Ishikawa (cell line): ENCODE measurements at regions not wholly inside any gene's neighbourhood (a gene's known extent, or its start where the extent isn't known, plus 50 kb on each side); places are given as distances from the start of the nearest gene placed in this dataset.

Experiments
- CEBPB ChIP-seq: IDR thresholded peaks from 2 replicates; pipeline ENCODE4 v1.6.1; 2012
- CREB1 ChIP-seq: IDR thresholded peaks from 2 replicates; pipeline ENCODE4 v1.6.1; 2012; ENCODE audit warnings: low read depth
- EGR1 ChIP-seq: IDR thresholded peaks from 2 replicates; pipeline ENCODE4 v1.6.1; 2012
- EP300 ChIP-seq: IDR thresholded peaks from 2 replicates; pipeline ENCODE4 v1.6.1; 2012; ENCODE audit warnings: borderline replicate concordance
- FOXM1 ChIP-seq: IDR thresholded peaks from 2 replicates; pipeline ENCODE4 v1.6.1; 2012; ENCODE audit warnings: low read depth, borderline replicate concordance
- NFIC ChIP-seq: IDR thresholded peaks from 2 replicates; pipeline ENCODE4 v1.6.1; 2012
- RAD21 ChIP-seq: IDR thresholded peaks from 2 replicates; pipeline ENCODE4 v1.6.1; 2012; ENCODE audit warnings: low read depth
- TAF1 ChIP-seq: IDR thresholded peaks from 2 replicates; pipeline ENCODE4 v1.6.1; 2012; ENCODE audit warnings: low read depth, mild to moderate bottlenecking
- TCF12 ChIP-seq: IDR thresholded peaks from 2 replicates; pipeline ENCODE4 v1.6.1; 2012; ENCODE audit warnings: low read depth
- TEAD4 ChIP-seq: IDR thresholded peaks from 2 replicates; pipeline ENCODE4 v1.6.1; 2012
- YY1 ChIP-seq: IDR thresholded peaks from 2 replicates; pipeline ENCODE4 v1.6.1; 2012; ENCODE audit warnings: low read depth
- ZBTB7A ChIP-seq: IDR thresholded peaks from 2 replicates; pipeline ENCODE4 v1.6.1; 2012; ENCODE audit warnings: low read depth
- TF ChIP-seq, protein P1 (sequence below): IDR thresholded peaks from 2 replicates; pipeline ENCODE4 v1.6.1; 2012
- TF ChIP-seq, protein P2 (sequence below): IDR thresholded peaks from 2 replicates; pipeline ENCODE4 v1.6.1; 2012
- TF ChIP-seq, protein P3 (sequence below): IDR thresholded peaks from 2 replicates; pipeline ENCODE4 v1.6.1; 2012; ENCODE audit warnings: low read depth, mild to moderate bottlenecking

DNA sequence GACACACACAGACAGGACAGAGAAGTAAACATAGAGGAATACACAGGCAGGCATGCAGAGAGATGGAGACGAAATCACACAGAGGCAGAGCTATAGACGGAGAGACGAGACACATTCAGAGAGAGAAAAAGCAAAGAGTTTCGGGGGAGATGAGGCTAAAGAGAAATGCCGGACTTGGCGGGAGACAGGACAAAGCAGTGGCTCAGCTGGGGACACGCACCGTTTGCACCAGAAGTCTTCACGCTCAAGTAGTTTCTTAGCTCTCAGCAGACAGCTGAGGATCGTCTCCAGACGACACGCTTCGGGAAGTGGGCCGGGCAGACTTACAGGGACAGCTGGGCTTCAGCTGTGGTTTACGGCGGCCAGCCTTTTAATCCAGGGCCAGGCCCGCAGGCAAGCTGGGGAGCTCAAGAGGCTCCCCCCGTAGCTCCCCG, 56.2 kb upstream of the DLG1 start:
- TF ChIP-seq EGR1 (no peak), CEBPB (no peak), TEAD4 (no peak), EP300 (no peak), YY1 (no peak), RAD21 (no peak), TAF1 (no peak), CREB1 (no peak), ZBTB7A (no peak)
- TF ChIP-seq, protein P1, sequence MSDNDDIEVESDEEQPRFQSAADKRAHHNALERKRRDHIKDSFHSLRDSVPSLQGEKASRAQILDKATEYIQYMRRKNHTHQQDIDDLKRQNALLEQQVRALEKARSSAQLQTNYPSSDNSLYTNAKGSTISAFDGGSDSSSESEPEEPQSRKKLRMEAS = no peak
- TF ChIP-seq, protein P2, sequence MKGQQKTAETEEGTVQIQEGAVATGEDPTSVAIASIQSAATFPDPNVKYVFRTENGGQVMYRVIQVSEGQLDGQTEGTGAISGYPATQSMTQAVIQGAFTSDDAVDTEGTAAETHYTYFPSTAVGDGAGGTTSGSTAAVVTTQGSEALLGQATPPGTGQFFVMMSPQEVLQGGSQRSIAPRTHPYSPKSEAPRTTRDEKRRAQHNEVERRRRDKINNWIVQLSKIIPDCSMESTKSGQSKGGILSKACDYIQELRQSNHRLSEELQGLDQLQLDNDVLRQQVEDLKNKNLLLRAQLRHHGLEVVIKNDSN = no peak
- TF ChIP-seq, protein P3, sequence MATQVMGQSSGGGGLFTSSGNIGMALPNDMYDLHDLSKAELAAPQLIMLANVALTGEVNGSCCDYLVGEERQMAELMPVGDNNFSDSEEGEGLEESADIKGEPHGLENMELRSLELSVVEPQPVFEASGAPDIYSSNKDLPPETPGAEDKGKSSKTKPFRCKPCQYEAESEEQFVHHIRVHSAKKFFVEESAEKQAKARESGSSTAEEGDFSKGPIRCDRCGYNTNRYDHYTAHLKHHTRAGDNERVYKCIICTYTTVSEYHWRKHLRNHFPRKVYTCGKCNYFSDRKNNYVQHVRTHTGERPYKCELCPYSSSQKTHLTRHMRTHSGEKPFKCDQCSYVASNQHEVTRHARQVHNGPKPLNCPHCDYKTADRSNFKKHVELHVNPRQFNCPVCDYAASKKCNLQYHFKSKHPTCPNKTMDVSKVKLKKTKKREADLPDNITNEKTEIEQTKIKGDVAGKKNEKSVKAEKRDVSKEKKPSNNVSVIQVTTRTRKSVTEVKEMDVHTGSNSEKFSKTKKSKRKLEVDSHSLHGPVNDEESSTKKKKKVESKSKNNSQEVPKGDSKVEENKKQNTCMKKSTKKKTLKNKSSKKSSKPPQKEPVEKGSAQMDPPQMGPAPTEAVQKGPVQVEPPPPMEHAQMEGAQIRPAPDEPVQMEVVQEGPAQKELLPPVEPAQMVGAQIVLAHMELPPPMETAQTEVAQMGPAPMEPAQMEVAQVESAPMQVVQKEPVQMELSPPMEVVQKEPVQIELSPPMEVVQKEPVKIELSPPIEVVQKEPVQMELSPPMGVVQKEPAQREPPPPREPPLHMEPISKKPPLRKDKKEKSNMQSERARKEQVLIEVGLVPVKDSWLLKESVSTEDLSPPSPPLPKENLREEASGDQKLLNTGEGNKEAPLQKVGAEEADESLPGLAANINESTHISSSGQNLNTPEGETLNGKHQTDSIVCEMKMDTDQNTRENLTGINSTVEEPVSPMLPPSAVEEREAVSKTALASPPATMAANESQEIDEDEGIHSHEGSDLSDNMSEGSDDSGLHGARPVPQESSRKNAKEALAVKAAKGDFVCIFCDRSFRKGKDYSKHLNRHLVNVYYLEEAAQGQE = no peak

DNA sequence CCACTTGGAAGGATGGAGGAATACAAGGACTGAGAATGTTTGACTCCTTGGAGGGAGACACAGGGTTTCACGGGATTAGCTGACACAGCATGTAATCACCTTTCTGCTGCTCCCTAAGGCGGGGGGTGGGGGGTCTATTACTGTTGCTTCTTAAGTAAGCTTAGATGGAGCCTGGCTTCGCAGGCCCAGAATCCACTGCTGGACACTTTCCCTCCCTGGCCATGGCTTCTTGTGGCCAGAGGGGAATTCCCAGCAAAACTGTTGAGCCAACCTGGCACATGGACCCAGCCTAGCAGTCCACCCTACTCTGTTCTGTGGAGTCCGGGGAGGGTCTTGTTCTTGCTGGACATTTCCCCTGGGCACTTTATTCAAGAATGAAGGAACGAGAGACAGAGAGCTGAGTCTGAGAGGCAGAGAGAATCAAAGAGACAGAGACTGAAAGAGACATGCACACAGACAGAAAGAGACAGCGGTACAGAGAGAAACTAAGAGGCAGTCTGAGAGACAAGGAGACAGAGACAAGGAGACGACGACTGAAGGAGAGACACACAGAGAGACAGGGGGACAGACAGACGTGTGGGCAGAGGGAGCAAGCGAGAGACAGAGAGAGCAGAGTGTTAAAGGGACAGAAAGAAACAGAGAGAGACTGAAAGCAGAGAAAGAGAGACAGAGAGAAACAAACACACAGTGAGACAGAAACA, 55.6 kb upstream of the DLG1 start:
- no peak for TF ChIP-seq NFIC

DNA sequence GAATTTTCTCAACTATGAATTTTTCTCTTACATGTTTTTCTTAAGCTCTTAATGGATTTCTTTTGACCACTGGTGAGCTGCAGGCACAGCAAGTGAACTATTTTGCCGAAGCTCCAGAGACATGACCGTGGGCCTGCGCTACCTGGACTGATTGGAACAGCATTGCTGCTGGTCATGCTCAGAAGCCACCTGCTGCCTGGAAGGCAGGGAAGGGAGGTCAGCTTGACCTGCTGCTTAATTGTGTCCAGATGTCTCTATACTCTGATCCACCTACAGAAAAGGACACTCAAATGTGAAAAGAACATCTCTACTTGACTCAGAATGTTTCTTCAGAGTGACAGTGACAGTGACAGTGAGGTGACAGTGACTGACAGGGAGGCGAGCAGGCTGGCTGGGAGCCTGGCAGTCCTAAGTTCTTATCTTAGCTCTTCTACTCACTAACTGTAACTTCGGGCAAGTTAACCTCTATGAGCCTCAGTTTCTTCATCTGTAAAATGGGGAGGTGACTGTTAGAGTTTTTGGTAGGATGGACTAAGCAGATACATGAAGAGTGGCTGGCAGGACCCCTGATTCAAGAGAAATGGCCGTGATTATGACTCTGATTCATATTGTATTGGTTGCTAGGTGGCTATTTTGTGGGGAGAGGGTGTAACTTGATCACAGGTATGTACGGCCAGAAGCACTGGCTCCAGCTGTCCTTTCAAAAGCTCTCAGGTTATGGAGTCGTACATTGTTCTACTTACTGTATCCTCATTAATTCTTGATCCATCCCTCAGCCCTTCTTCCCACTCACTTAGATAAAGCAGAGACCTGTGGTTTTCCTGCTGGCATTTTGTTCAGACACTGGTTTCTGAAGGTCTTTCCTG, 54.8 kb upstream of the DLG1 start:
- TF ChIP-seq, protein P2 = no peak
- TF ChIP-seq, protein P3 = no peak
- TF ChIP-seq TAF1 (no peak), ZBTB7A (no peak), EGR1 (no peak), EP300 (no peak)

DNA sequence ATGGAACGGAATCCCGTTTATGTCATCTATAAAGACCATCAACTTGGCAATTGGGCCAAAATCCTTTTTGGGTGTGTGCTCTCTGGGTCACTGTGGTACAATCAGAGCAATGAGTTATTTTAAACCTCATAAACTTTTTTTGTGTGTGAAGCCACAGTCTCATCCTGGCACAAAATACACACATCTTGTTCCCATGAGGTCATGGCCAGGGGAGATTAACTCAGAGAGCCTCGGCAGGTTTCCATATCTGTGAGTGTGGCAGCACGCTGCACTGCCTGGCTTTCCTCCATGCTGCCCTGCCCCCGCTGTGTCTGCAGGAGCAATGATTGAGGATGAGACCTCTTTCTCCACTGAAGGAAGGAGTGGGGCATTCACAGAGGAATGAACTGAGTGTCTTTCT, 54.0 kb upstream of the DLG1 start:
- no peak for TF ChIP-seq TCF12
- TF ChIP-seq NFIC = no peak
- TF ChIP-seq, protein P1 = no peak
- no peak for TF ChIP-seq RAD21
- no peak for TF ChIP-seq FOXM1

DNA sequence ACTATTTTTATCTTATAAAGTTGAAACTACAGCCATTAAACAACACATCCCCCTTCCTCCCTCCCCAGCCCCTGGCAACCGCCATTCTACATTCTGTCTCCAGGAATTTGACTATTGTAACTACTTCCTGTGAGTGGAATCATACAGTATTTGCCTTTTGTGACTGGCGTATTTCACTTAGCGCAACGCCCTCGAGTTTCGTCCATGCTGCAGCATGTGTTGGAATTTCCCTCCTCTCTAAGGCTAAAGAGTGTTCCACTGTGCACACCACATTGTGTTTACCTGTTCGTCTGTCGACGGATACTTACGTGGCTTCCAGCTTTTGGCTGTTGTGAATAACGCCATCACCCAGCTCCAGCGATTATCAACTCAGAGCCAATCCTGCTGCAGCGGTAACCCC, 52.0 kb upstream of the DLG1 start:
- TF ChIP-seq, protein P3 = no peak
- TF ChIP-seq CEBPB = no peak
- no peak for TF ChIP-seq RAD21
- TF ChIP-seq CREB1 = no peak
- no peak for TF ChIP-seq ZBTB7A
- TF ChIP-seq, protein P2 = no peak
- TF ChIP-seq FOXM1 = no peak
- no peak for TF ChIP-seq YY1
- no peak for TF ChIP-seq EP300
- no peak for TF ChIP-seq NFIC
- TF ChIP-seq, protein P1 = no peak
- no peak for TF ChIP-seq TEAD4
- no peak for TF ChIP-seq EGR1
- no peak for TF ChIP-seq TAF1
- no peak for TF ChIP-seq TCF12
